DND-41 (cell line): ENCODE measurements at regions not wholly inside any gene's neighbourhood (a gene's known extent, or its start where the extent isn't known, plus 50 kb on each side); places are given as distances from the start of the nearest gene placed in this dataset.

Source experiments
- CTCF ChIP-seq: IDR thresholded peaks from 2 replicates; pipeline ENCODE4 v1.5.1; 2012; ENCODE audit warnings: borderline replicate concordance, low read length, moderate library complexity, mild to moderate bottlenecking; ENCODE audit not compliant: poor library complexity, severe bottlenecking; ENCODE audit errors: extremely low read depth
- EZH2 ChIP-seq: IDR thresholded peaks from 3 replicates; pipeline ENCODE4 v1.6.1; 2012; ENCODE audit warnings: borderline replicate concordance, low read depth, mild to moderate bottlenecking, moderate library complexity, low read length, inconsistent platforms; ENCODE audit not compliant: severe bottlenecking

GRCh38 chr22:48581205-48581766 lies 1246.4 kb downstream of the BRD1 start:
- TF ChIP-seq CTCF, result no peak
- TF ChIP-seq EZH2, result no peak
